ENCODE measurements at regions not wholly inside any gene's neighbourhood (a gene's known extent, or its start where the extent isn't known, plus 50 kb on each side); places are given as distances from the start of the nearest gene placed in this dataset.

- TF ChIP-seq EZH2 (IDR thresholded peaks at IDR 0.05; ENCODE audit: borderline replicate concordance, control insufficient read depth, low read depth, low read length) (no peak), MYC (IDR thresholded peaks at IDR 0.05; ENCODE audit: insufficient read depth, insufficient read length, insufficient replicate concordance, low read length, severe bottlenecking) (no peak), SMC3 (IDR thresholded peaks at IDR 0.05; ENCODE audit: borderline replicate concordance, low read length) (no peak)
These were observed 341.2 kb downstream of the MZT1 start for GRCh38 chr13:72386138-72386684.
